Heart left ventricle (tissue), 16 donors: ENCODE measurements at regions not wholly inside any gene's neighbourhood (a gene's known extent, or its start where the extent isn't known, plus 50 kb on each side); places are given as distances from the start of the nearest gene placed in this dataset.

Source experiments
- ATAC-seq, 4 donors: fragments of 200-7000 bp; cut with Tn5 transposase; one replicate each; pipeline ENCODE4 v1.9.1; 2020 to 2022; ENCODE audit warnings: moderate library complexity in 4 of 4, mild to moderate bottlenecking in 3 of 4, moderate number of reproducible peaks in 1 of 4
- DNase-seq, 5 donors: peaks; one replicate each; pipeline ENCODE4 v3.0.0-alpha.2; 2020
- H3K27ac ChIP-seq, 12 donors: fragments of 200-600 bp; sonication (generic) in 4 of 12; one replicate each; pipeline versions ENCODE4 v1.5.0 to v1.8.0; 2016 to 2022; ENCODE audit warnings: mild to moderate bottlenecking in 2 of 12
- H3K27me3 ChIP-seq, 9 donors: fragments of 200-600 bp; sonication (generic) in 2 of 9; one replicate each; pipeline versions ENCODE4 v1.5.1 to v1.8.0; 2016 to 2022; ENCODE audit warnings: mild to moderate bottlenecking in 3 of 9
- H3K36me3 ChIP-seq, 9 donors: fragments of 200-600 bp; sonication (generic) in 2 of 9; one replicate each; pipeline versions ENCODE4 v1.5.0 to v1.8.0; 2018 to 2022; ENCODE audit warnings: mild to moderate bottlenecking in 2 of 9
- H3K4me1 ChIP-seq, 12 donors: fragments of 200-600 bp; sonication (generic) in 4 of 12; one replicate each; pipeline versions ENCODE4 v1.5.0 to v1.8.0; 2016 to 2022; ENCODE audit warnings: mild to moderate bottlenecking in 3 of 12
- H3K4me3 ChIP-seq, 12 donors: fragments of 200-600 bp; sonication (generic) in 4 of 12; one replicate each; pipeline versions ENCODE4 v1.5.0 to v1.8.0; 2017 to 2022; ENCODE audit warnings: mild to moderate bottlenecking in 9 of 12, moderate library complexity in 4 of 12
- H3K9me3 ChIP-seq, 12 donors: fragments of 200-600 bp; sonication (generic) in 4 of 12; one replicate each; pipeline versions ENCODE4 v1.5.0 to v1.8.0; 2016 to 2022; ENCODE audit warnings: mild to moderate bottlenecking in 1 of 12
- CTCF ChIP-seq, 12 donors: fragments of 200-600 bp; sonication (generic) in 4 of 12; IDR thresholded peaks; one replicate each; pipeline versions ENCODE4 v1.5.0 to v1.8.0; 2018 to 2022; ENCODE audit warnings: antibody characterized with exemption in 12 of 12, mild to moderate bottlenecking in 5 of 12
- POLR2A ChIP-seq, 2 donors: fragments of 450-650 bp; IDR thresholded peaks; one replicate each; pipeline ENCODE4 v1.6.1; 2017; ENCODE audit warnings: antibody characterized with exemption in 2 of 2, mild to moderate bottlenecking in 2 of 2, moderate library complexity in 2 of 2
- WGBS, 4 donors: extraction: QIAGEN DNeasy Blood & Tissue Kit in 2 of 4; methylation state at CpG; one replicate each; pipeline versions ENCODE4 v1.1.5 to v1.1.7; 2013 to 2018; 5-methylcytosine and 5-hydroxymethylcytosine counted together
- intact Hi-C, 10 donors: fragments of 100-400 bp; cut with DNase I; formaldehyde crosslinking; loops; one replicate each; pipeline versions ENCODE4 v1.11.1 to v1.14.2; 2022
- donor health status: ischemic (EF 13 %, LVEDD 7.1; RV severe dilation, severe dysfunction).
- donor health status: healthy with polysubstance abuse.
- donor health status: DM: no; HTN: yes; CAD: no.
- donor health status: DM: no; HTN: no; CAD: no.
- donor health status: ischemic (EF 25% LVEDD 6.9; RV normal size, moderate dysfunction).
- donor health status: ischemic (EF 25% LVEDD 5.7; RV mildly dilated, moderate dysfunction).
- donor health status: healthy.
- donor health status: DM: yes; HTN: yes; CAD: no.
- donor health status: ischemic (EF 35%, LVEDD 5.7; RV mildly dilated, moderate dysfunction).
- donor health status: nonischemic (EF 11% LVEDD 7.7; RV severe dilation, severe dysfunction).
- donor health status: DM: yes; HTN: yes; CAD: no.
- donor health status: PGD.
- donor health status: ischemic (EF 29% LVEDD 5.4; RV normal size, mild dysfunction).
- donor health status: nonischemic (EF 23%, LVEDD 6.1; RV moderate dilation, normal function).

GRCh38 chr12:77575376-77575919 lies 255.2 kb upstream of the NAV3 start:
- Histone ChIP-seq H3K36me3 (no peaks in the 10 kb centered on the region), H3K9me3 (no peaks in the 10 kb centered on the region), H3K4me3 (no peak overlapping the region), H3K27ac (no peak overlapping the region), H3K4me1 (no peaks in the 10 kb centered on the region), H3K27me3 (no peaks in the 10 kb centered on the region)
- no peak for TF ChIP-seq POLR2A (IDR thresholded peaks at IDR 0.05)
- no peak for TF ChIP-seq CTCF (IDR thresholded peaks at IDR 0.05)
- ATAC-seq (no peak), DNase-seq (no peak)
- 62 to 79% (median 71%) methylated on average over 2 of the region's 2 CpGs for WGBS, 4 donors
- intact Hi-C loops: no loop called here

- ATAC-seq (no peak), DNase-seq (no peak)
- Histone ChIP-seq H3K4me3 (no peak overlapping the region), H3K27me3 (no peaks in the 10 kb centered on the region), H3K9me3 (no peaks in the 10 kb centered on the region), H3K36me3 (no peaks in the 10 kb centered on the region), H3K27ac (no peak overlapping the region), H3K4me1 (no peaks in the 10 kb centered on the region)
- 78 to 84% (median 80%) methylated on average over 3 of the region's 3 CpGs for WGBS, 4 donors
- intact Hi-C loops: no loop called here
- TF ChIP-seq CTCF (IDR thresholded peaks at IDR 0.05): no peak
- no peak for TF ChIP-seq POLR2A (IDR thresholded peaks at IDR 0.05)
Measured at GRCh38 chr12:77572371-77572770, 258.3 kb upstream of the NAV3 start.

- Histone ChIP-seq H3K36me3 (no peaks in the 10 kb centered on the region), H3K4me1 (no peaks in the 10 kb centered on the region), H3K27ac (no peak overlapping the region), H3K27me3 (no peaks in the 10 kb centered on the region), H3K9me3 (no peaks in the 10 kb centered on the region), H3K4me3 (no peak overlapping the region)
- TF ChIP-seq POLR2A (IDR thresholded peaks at IDR 0.05): no peak
- no peak for TF ChIP-seq CTCF (IDR thresholded peaks at IDR 0.05)
- intact Hi-C loops: loop anchor here in 1 of 10 donors (2.0 kb wide), 1 partner anchor 33 kb away; no protein-coding TSS in a partner anchor
- WGBS, 4 donors: 93 to 96% (median 95%) methylated on average over 7 of the region's 7 CpGs
- DNase-seq (no peak), ATAC-seq (no peak)
Measured at GRCh38 chr12:77571768-77572167, 258.9 kb upstream of the NAV3 start.

GRCh38 chr12:77571127-77571526 lies 259.6 kb upstream of the NAV3 start:
- 92 to 95% (median 93%) methylated on average over 4 of the region's 4 CpGs for WGBS, 4 donors
- Histone ChIP-seq H3K27me3 (no peaks in the 10 kb centered on the region), H3K27ac (no peak overlapping the region), H3K4me3 (no peak overlapping the region), H3K4me1 (no peaks in the 10 kb centered on the region), H3K36me3 (no peaks in the 10 kb centered on the region), H3K9me3 (no peaks in the 10 kb centered on the region)
- no peak for ATAC-seq
- no peak for DNase-seq
- intact Hi-C loops: loop anchor here in 1 of 10 donors (2.0 kb wide), 1 partner anchor 34 kb away; no protein-coding TSS in a partner anchor
- no peak for TF ChIP-seq CTCF (IDR thresholded peaks at IDR 0.05)
- no peak for TF ChIP-seq POLR2A (IDR thresholded peaks at IDR 0.05)
